Ovary (tissue), 7 donors: ENCODE measurements at regions not wholly inside any gene's neighbourhood (a gene's known extent, or its start where the extent isn't known, plus 50 kb on each side); places are given as distances from the start of the nearest gene placed in this dataset. TPM values are rescaled to one million over a fixed set of nuclear protein-coding genes. Genes with fewer than 3 reads are reported as not detected.

Experiments used
- DNase-seq, 5 donors: peaks; one replicate each; pipeline ENCODE4 v3.0.0-alpha.2; 2019 to 2020
- H3K27ac ChIP-seq, 2 donors: fragments of 200-600 bp; one replicate each; pipeline versions ENCODE4 v1.5.1 to v1.8.0; 2019 to 2022
- H3K27me3 ChIP-seq: fragments of 200-600 bp; one replicate; pipeline ENCODE4 v1.8.0; 2022
- H3K36me3 ChIP-seq: fragments of 200-600 bp; sonication (generic); one replicate; pipeline ENCODE4 v1.5.1; 2019
- H3K4me1 ChIP-seq: one replicate; pipeline ENCODE4 v1.8.1; 2013; ENCODE audit warnings: mild to moderate bottlenecking, moderate library complexity; ENCODE audit not compliant: insufficient read depth
- H3K4me3 ChIP-seq: fragments of 200-600 bp; sonication (generic); one replicate; pipeline ENCODE4 v1.5.1; 2017
- H3K9me3 ChIP-seq, 2 donors: fragments of 200-600 bp in 1 of 2; sonication (generic) in 1 of 2; one replicate each; pipeline versions ENCODE4 v1.5.1 to v1.8.1; 2013 to 2019; ENCODE audit warnings: mild to moderate bottlenecking in 1 of 2, moderate library complexity in 1 of 2
- CTCF ChIP-seq, 3 donors: fragments of 450-650 bp in 2 of 3; fragments of 200-600 bp in 1 of 3; IDR thresholded peaks; one replicate each; pipeline versions ENCODE4 v1.5.1 to v1.8.0; 2016 to 2022; ENCODE audit warnings: antibody characterized with exemption in 3 of 3, mild to moderate bottlenecking in 1 of 3
- EP300 ChIP-seq: sonication (generic); formaldehyde crosslinking; IDR thresholded peaks from one replicate; pipeline ENCODE4 v1.6.1; 2017; ENCODE audit warnings: antibody characterized with exemption
- POLR2A ChIP-seq: fragments of 450-650 bp; IDR thresholded peaks from one replicate; pipeline ENCODE4 v1.6.1; 2017; ENCODE audit warnings: antibody characterized with exemption, mild to moderate bottlenecking, moderate library complexity
- WGBS, 3 donors: extraction: QIAGEN DNeasy Blood & Tissue Kit in 1 of 3; methylation state at CpG; one replicate each; pipeline versions ENCODE4 v1.1.5 to v1.1.7; 2013 to 2017; 5-methylcytosine and 5-hydroxymethylcytosine counted together
- intact Hi-C, 4 donors: fragments of 100-400 bp; cut with DNase I; formaldehyde crosslinking; loops; one replicate each; pipeline versions ENCODE4 v1.11.0 to v1.15.1; 2022 to 2023
- small RNA-seq: library from RNA; depleted of rRNA; stranded (forward); fragments of <200 nt; gene quantifications from one replicate; pipeline ENCODE3, GENCODE V24; 2016
- donor health status: DM: no; HTN: no; CAD: no; lungs with moderate emphysema.
- donor health status: DM: no; HTN: no; CAD: no.
- donor health status: Bipolar disorder and iron deficiency.
- donor health status: DM: no; HTN: no; CAD: no.
- donor health status: DM: yes; HTN: yes; CAD: no.

DNA sequence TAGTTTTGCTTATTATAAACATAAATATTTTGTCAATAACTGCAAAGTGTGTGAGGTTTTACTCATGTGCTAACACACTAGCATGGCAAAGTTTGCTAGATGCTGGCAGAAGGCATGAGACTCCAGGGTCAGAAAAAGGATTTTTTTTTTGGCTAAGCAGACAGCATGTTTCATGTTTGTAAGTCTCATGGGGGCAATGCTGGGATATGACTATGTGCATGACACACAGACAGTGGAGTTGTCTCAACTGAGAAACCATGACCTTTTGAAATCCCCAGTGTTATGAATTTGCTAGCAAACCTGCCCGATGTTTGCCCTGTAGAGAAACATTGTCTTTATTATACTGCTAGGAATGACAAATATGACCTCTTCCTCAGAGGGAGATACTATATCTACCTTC lies 448.2 kb downstream of the BRINP3 start:
- no peaks in the 10 kb centered on the region for H3K9me3 ChIP-seq
- H3K4me3 ChIP-seq = no peak overlapping the region
- WGBS, 3 donors = 57 to 93% (median 90%) methylated on average over 1 of the region's 1 CpG
- no peak for DNase-seq
- TF ChIP-seq CTCF (IDR thresholded peaks at IDR 0.05) (no peak), EP300 (no peak), POLR2A (no peak)
- H3K27ac ChIP-seq = no peak overlapping the region
- no peaks in the 10 kb centered on the region for H3K4me1 ChIP-seq
- no peaks in the 10 kb centered on the region for H3K36me3 ChIP-seq
- H3K27me3 ChIP-seq = no peaks in the 10 kb centered on the region
- intact Hi-C loops = no loop called here

DNA sequence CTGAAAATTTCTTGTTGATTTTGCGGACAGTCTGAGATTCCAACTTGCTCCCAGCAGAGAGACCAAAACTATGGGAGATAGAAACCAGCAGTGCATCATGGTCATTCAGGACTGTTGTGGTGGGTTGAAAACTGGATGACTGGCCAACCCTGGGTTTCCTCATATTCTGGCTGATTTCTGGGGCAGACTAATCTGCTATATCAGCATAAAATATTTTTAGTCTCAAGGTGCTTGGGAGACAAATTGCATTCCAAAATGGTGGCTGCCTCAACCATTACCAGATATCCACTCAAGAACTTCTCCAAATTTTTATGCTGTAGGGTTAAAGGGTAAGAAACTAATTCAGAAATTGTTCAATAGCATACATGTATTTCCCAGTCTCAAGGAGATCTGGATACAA lies 434.0 kb downstream of the BRINP3 start:
- no peak overlapping the region for H3K4me3 ChIP-seq
- H3K27ac ChIP-seq = no peak overlapping the region
- TF ChIP-seq POLR2A (no peak), EP300 (no peak), CTCF (IDR thresholded peaks at IDR 0.05) (no peak)
- DNase-seq = no peak
- no peaks in the 10 kb centered on the region for H3K27me3 ChIP-seq
- no peaks in the 10 kb centered on the region for H3K9me3 ChIP-seq
- no peaks in the 10 kb centered on the region for H3K4me1 ChIP-seq
- intact Hi-C loops = no loop called here
- H3K36me3 ChIP-seq = no peaks in the 10 kb centered on the region
- 91 to 100% (median 98%) methylated on average over 1 of the region's 1 CpG for WGBS, 3 donors

DNA sequence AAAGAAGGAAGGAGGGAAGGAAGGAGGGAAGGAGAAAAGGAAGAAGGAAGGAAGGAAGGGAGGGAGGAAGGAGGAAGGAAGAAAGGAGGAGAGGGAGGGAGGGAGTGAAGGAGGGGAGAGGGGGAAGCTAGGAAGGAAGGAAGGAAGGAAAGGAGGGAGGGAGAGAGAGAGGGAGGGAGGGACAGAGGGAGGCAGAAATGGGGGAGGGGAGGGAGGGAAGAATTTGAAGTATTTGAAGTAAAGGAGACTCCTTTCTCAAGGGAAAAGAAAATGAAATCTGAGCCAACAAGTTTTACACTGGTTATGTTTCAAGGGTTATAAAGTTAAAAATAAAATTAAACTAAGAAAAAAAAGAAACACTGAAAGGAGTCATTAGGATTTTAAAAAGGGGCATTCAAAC lies 431.4 kb downstream of the BRINP3 start:
- TF ChIP-seq EP300 (no peak), CTCF (IDR thresholded peaks at IDR 0.05) (no peak), POLR2A (no peak)

More for the DNA sequence above, 431.4 kb downstream of the BRINP3 start:
- Histone ChIP-seq H3K36me3 (no peaks in the 10 kb centered on the region), H3K4me3 (no peak overlapping the region), H3K27ac (no peak overlapping the region), H3K9me3 (no peaks in the 10 kb centered on the region), H3K4me1 (no peaks in the 10 kb centered on the region), H3K27me3 (no peaks in the 10 kb centered on the region)
- intact Hi-C loops = no loop called here
- no peak for DNase-seq

Small RNAs in the stretch of these regions (small RNA-seq; reads per million reads assigned to genes)
- gene AL136372.1 (not detected), gene AL357559.1 (not detected), gene AL391813.1 (not detected), gene RNA5SP73 (not detected)
